ENCODE measurements at regions not wholly inside any gene's neighbourhood (a gene's known extent, or its start where the extent isn't known, plus 50 kb on each side); places are given as distances from the start of the nearest gene placed in this dataset.

DNA sequence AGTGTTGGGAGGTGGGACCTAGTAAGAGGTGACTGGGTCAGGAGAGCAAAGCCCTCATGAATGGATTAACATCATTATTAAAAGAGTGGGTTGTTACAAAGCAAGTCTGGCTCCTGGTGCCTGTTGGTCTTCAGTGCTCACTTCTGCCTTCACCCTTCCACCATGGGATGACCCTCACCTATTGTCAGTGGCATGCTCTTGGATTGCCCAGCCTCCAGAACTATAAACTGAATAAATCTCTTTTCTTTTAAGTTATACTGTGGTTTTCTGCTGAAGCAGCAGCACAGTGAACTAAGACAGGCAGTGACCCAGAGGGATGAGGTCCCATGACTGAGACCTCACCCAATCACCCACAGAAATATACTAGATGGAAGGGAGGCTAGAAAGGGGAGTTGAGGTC, 57.5 kb upstream of the ATL2 start:
- no peaks in the 10 kb centered on the region for H4K20me1 ChIP-seq (ENCODE audit: insufficient read depth)
- intact Hi-C loops (cut with micrococcal nuclease): no loop called here
- H3K4me3 ChIP-seq (replicated peaks in 1 of 2; ENCODE audit: low read depth in 1 of 2, low read length in 2 of 2): no peak overlapping the region
- ChIA-PET RAD21 (ENCODE audit: low non-redundant PET in 1 of 2, low total read pairs in 2 of 2, uncharacterized antibody in 2 of 2, unreplicated experiment in 2 of 2) (no interaction called here), CTCF (no interaction called here), POLR2A (no interaction called here)
- H3K79me2 ChIP-seq (ENCODE audit: insufficient read depth, low read length): no peaks in the 10 kb centered on the region
- H3K9me3 ChIP-seq (ENCODE audit: control insufficient read depth in 1 of 2, insufficient read depth in 1 of 2, low read depth in 1 of 2, low read length in 2 of 2): no peaks in the 10 kb centered on the region
- no peak for DNase-seq (ENCODE audit: low read depth, low spot score)
- no peaks in the 10 kb centered on the region; the same call in 1 of the 2 replicates for H3K27me3 ChIP-seq (ENCODE audit: insufficient read depth, low read length)
- H3K4me1 ChIP-seq (ENCODE audit: control insufficient read depth in 1 of 2, insufficient read depth in 2 of 2, low read length in 2 of 2): peaks cover 16 to 38% of the 10 kb centered on the region in 2 experiments
- H3K27ac ChIP-seq (ENCODE audit: low read depth, low read length): no peak overlapping the region
- no peak overlapping the region for H3K9ac ChIP-seq (ENCODE audit: low read length)
- no peak overlapping the region for H2AFZ ChIP-seq (ENCODE audit: low read depth, low read length, poor library complexity, severe bottlenecking)
- no peak for ATAC-seq
- no peaks in the 10 kb centered on the region for H3K9me2 ChIP-seq (ENCODE audit: insufficient read depth)
- TF ChIP-seq, protein P1, sequence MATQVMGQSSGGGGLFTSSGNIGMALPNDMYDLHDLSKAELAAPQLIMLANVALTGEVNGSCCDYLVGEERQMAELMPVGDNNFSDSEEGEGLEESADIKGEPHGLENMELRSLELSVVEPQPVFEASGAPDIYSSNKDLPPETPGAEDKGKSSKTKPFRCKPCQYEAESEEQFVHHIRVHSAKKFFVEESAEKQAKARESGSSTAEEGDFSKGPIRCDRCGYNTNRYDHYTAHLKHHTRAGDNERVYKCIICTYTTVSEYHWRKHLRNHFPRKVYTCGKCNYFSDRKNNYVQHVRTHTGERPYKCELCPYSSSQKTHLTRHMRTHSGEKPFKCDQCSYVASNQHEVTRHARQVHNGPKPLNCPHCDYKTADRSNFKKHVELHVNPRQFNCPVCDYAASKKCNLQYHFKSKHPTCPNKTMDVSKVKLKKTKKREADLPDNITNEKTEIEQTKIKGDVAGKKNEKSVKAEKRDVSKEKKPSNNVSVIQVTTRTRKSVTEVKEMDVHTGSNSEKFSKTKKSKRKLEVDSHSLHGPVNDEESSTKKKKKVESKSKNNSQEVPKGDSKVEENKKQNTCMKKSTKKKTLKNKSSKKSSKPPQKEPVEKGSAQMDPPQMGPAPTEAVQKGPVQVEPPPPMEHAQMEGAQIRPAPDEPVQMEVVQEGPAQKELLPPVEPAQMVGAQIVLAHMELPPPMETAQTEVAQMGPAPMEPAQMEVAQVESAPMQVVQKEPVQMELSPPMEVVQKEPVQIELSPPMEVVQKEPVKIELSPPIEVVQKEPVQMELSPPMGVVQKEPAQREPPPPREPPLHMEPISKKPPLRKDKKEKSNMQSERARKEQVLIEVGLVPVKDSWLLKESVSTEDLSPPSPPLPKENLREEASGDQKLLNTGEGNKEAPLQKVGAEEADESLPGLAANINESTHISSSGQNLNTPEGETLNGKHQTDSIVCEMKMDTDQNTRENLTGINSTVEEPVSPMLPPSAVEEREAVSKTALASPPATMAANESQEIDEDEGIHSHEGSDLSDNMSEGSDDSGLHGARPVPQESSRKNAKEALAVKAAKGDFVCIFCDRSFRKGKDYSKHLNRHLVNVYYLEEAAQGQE (IDR thresholded peaks at IDR 0.05; ENCODE audit: low read depth): no peak
- no peak for TF ChIP-seq SRF (IDR thresholded peaks at IDR 0.05; ENCODE audit: low read depth)
- TF ChIP-seq, protein P2, sequence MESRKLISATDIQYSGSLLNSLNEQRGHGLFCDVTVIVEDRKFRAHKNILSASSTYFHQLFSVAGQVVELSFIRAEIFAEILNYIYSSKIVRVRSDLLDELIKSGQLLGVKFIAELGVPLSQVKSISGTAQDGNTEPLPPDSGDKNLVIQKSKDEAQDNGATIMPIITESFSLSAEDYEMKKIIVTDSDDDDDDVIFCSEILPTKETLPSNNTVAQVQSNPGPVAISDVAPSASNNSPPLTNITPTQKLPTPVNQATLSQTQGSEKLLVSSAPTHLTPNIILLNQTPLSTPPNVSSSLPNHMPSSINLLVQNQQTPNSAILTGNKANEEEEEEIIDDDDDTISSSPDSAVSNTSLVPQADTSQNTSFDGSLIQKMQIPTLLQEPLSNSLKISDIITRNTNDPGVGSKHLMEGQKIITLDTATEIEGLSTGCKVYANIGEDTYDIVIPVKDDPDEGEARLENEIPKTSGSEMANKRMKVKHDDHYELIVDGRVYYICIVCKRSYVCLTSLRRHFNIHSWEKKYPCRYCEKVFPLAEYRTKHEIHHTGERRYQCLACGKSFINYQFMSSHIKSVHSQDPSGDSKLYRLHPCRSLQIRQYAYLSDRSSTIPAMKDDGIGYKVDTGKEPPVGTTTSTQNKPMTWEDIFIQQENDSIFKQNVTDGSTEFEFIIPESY (IDR thresholded peaks at IDR 0.05; ENCODE audit: extremely low read depth, insufficient replicate concordance, low read length): no peak
- TF ChIP-seq, protein P3, sequence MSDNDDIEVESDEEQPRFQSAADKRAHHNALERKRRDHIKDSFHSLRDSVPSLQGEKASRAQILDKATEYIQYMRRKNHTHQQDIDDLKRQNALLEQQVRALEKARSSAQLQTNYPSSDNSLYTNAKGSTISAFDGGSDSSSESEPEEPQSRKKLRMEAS (IDR thresholded peaks at IDR 0.05): no peak
- no peak for TF ChIP-seq CBX3 (IDR thresholded peaks at IDR 0.05; ENCODE audit: low read depth)
- no peak for TF ChIP-seq TCF7L2 (IDR thresholded peaks at IDR 0.05; ENCODE audit: borderline replicate concordance, extremely low read depth, insufficient read depth, insufficient read length)
- TF ChIP-seq EZH2phosphoT487 (IDR thresholded peaks at IDR 0.05; ENCODE audit: borderline replicate concordance): no peak
- TF ChIP-seq POLR2A (IDR thresholded peaks at IDR 0.05; ENCODE audit: borderline replicate concordance, extremely low read depth, insufficient read depth, insufficient read length): no peak
- TF ChIP-seq FOSL1 (IDR thresholded peaks at IDR 0.05; ENCODE audit: low read depth): no peak
- TF ChIP-seq SIN3A (IDR thresholded peaks at IDR 0.05; ENCODE audit: low read depth): no peak
- no peak for TF ChIP-seq JUND (IDR thresholded peaks at IDR 0.05)
- TF ChIP-seq POLR2AphosphoS5 (IDR thresholded peaks at IDR 0.05; ENCODE audit: low read depth, low read length): no peak
- no peak for TF ChIP-seq YY1 (IDR thresholded peaks at IDR 0.05; ENCODE audit: extremely low read depth, insufficient replicate concordance, low read depth, low read length)
- TF ChIP-seq, protein P4, sequence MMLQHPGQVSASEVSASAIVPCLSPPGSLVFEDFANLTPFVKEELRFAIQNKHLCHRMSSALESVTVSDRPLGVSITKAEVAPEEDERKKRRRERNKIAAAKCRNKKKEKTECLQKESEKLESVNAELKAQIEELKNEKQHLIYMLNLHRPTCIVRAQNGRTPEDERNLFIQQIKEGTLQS (IDR thresholded peaks at IDR 0.05): no peak
- BruUV-seq (replicated peaks): no TSS peak
- no peaks in the 10 kb centered on the region for H3K36me3 ChIP-seq (ENCODE audit: control insufficient read depth in 1 of 2, insufficient read depth in 2 of 2, low read length in 2 of 2)
- H3K4me2 ChIP-seq (ENCODE audit: low read length): no peak overlapping the region
